ENCODE measurements at regions not wholly inside any gene's neighbourhood (a gene's known extent, or its start where the extent isn't known, plus 50 kb on each side); places are given as distances from the start of the nearest gene placed in this dataset.

DNA sequence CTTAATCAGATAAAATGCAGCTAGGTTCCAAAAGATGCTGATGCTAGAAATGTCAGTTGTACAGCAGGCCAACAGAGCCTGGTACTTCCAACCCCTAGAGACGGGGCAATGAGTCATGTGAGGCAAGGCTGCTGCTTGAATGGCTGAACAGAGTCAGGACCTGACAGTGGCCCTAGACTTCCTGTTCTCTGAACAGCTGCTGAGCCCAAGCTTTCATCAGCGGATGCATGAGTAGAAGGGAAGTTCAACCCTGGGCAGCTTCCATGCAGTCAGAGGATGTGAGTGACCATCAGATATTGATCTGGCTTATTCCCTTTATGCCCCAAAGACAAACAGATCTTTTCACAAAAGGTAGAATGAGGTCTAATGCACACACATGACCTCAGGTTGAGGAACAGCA, 282.9 kb upstream of the COL8A1 start:
- Histone ChIP-seq H3K36me3 (ENCODE audit: insufficient read depth, low read length) (no peaks in the 10 kb centered on the region), H3K27me3 (ENCODE audit: insufficient read depth, low read length) (no peaks in the 10 kb centered on the region), H3K9me3 (ENCODE audit: low read depth, low read length) (no peaks in the 10 kb centered on the region), H3K79me2 (ENCODE audit: insufficient read depth, low read length) (no peaks in the 10 kb centered on the region), H3K27ac (ENCODE audit: low read depth, low read length) (no peak overlapping the region), H3K4me2 (ENCODE audit: insufficient read depth, low read length) (no peak overlapping the region), H3K4me3 (ENCODE audit: insufficient read depth, low read length) (no peak overlapping the region), H2AFZ (ENCODE audit: low read length) (no peak overlapping the region), H4K20me1 (ENCODE audit: insufficient read depth, low read length) (no peaks in the 10 kb centered on the region), H3K4me1 (ENCODE audit: insufficient read depth, low read length) (no peaks in the 10 kb centered on the region)
- TF ChIP-seq, protein P1, sequence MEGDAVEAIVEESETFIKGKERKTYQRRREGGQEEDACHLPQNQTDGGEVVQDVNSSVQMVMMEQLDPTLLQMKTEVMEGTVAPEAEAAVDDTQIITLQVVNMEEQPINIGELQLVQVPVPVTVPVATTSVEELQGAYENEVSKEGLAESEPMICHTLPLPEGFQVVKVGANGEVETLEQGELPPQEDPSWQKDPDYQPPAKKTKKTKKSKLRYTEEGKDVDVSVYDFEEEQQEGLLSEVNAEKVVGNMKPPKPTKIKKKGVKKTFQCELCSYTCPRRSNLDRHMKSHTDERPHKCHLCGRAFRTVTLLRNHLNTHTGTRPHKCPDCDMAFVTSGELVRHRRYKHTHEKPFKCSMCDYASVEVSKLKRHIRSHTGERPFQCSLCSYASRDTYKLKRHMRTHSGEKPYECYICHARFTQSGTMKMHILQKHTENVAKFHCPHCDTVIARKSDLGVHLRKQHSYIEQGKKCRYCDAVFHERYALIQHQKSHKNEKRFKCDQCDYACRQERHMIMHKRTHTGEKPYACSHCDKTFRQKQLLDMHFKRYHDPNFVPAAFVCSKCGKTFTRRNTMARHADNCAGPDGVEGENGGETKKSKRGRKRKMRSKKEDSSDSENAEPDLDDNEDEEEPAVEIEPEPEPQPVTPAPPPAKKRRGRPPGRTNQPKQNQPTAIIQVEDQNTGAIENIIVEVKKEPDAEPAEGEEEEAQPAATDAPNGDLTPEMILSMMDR (IDR thresholded peaks at IDR 0.05; ENCODE audit: extremely low read depth, low read depth, low read length): no peak
- no peak for DNase-seq (ENCODE audit: insufficient read length, low spot score, missing footprints)

DNA sequence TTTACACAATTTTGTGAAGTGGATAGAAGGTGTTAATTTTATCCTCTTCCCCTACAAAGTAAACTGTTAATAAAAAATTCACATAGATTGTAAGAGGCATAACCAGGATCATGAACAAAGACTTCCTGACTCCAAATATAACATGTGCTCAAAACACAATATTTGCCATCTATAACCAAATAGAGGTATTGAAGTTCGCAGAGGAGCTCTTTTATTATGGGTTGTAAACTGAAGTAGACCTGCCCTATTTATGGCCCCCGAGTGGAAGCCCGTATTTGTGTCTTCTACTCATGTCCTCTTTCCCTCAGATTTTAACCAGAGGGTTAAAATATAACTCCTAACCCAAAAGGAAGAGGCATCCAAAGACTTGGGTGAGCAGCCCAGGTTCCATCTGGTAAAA, 285.6 kb upstream of the COL8A1 start:
- no peaks in the 10 kb centered on the region for H3K36me3 ChIP-seq (ENCODE audit: insufficient read depth, low read length)
- H3K79me2 ChIP-seq (ENCODE audit: insufficient read depth, low read length): no peaks in the 10 kb centered on the region
- no peaks in the 10 kb centered on the region for H4K20me1 ChIP-seq (ENCODE audit: insufficient read depth, low read length)
- no peak overlapping the region for H3K4me2 ChIP-seq (ENCODE audit: insufficient read depth, low read length)
- H3K27me3 ChIP-seq (ENCODE audit: insufficient read depth, low read length): no peaks in the 10 kb centered on the region
- H2AFZ ChIP-seq (ENCODE audit: low read length): no peak overlapping the region
- no peaks in the 10 kb centered on the region for H3K9me3 ChIP-seq (ENCODE audit: low read depth, low read length)
- no peak for DNase-seq (ENCODE audit: insufficient read length, low spot score, missing footprints)
- H3K4me1 ChIP-seq (ENCODE audit: insufficient read depth, low read length): no peaks in the 10 kb centered on the region
- no peak overlapping the region for H3K27ac ChIP-seq (ENCODE audit: low read depth, low read length)
- no peak overlapping the region for H3K4me3 ChIP-seq (ENCODE audit: insufficient read depth, low read length)
- TF ChIP-seq, protein P1 (IDR thresholded peaks at IDR 0.05; ENCODE audit: extremely low read depth, low read depth, low read length): no peak

DNA sequence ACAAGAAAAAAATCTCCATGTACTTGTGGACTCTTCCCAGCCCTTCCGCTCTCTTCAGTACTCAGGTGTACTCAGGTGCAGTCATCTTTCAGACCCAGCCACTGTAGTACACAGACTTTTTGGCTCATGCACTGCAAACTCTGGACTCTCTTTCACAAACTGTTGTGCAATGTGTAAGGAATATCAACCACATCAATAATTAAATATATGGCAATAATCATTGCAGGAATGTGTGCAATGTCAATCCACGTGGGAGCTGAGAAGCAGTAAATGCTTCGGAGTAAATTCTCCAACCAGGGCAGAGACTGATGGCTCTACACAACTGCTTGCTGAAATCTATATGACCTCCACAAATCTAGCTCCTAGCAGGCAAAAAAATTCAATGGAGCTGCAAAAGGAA, 287.3 kb upstream of the COL8A1 start:
- no peaks in the 10 kb centered on the region for H4K20me1 ChIP-seq (ENCODE audit: insufficient read depth, low read length)
- no peak overlapping the region for H3K4me2 ChIP-seq (ENCODE audit: insufficient read depth, low read length)
- no peak overlapping the region for H2AFZ ChIP-seq (ENCODE audit: low read length)
- no peaks in the 10 kb centered on the region for H3K36me3 ChIP-seq (ENCODE audit: insufficient read depth, low read length)
- no peaks in the 10 kb centered on the region for H3K4me1 ChIP-seq (ENCODE audit: insufficient read depth, low read length)
- no peak for DNase-seq (ENCODE audit: insufficient read length, low spot score, missing footprints)
- no peaks in the 10 kb centered on the region for H3K27me3 ChIP-seq (ENCODE audit: insufficient read depth, low read length)
- TF ChIP-seq, protein P1 (IDR thresholded peaks at IDR 0.05; ENCODE audit: extremely low read depth, low read depth, low read length): no peak
- no peaks in the 10 kb centered on the region for H3K9me3 ChIP-seq (ENCODE audit: low read depth, low read length)
- H3K4me3 ChIP-seq (ENCODE audit: insufficient read depth, low read length): no peak overlapping the region
- no peaks in the 10 kb centered on the region for H3K79me2 ChIP-seq (ENCODE audit: insufficient read depth, low read length)
- H3K27ac ChIP-seq (ENCODE audit: low read depth, low read length): no peak overlapping the region

DNA sequence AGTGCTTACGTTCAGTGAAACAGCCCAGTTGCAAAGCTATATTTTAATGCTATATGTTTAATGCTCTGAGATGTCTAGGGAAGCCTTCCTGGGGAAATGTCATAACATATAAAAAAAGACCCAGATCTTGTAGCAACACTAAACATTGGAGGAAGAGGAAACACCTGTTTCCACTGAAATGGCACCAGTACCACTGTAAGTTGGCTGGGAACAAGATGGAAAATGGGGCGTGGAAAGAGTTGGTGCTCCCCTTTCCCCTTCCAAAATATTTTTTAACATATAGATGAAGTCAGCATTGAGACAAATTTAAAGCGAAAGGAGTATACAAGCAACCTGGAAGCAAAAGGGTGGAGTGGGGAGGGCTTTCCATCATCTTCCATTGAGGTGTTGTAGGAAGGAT, 289.9 kb upstream of the COL8A1 start:
- H3K27ac ChIP-seq (ENCODE audit: low read depth, low read length): no peak overlapping the region
- no peak overlapping the region for H3K4me3 ChIP-seq (ENCODE audit: insufficient read depth, low read length)
- no peaks in the 10 kb centered on the region for H4K20me1 ChIP-seq (ENCODE audit: insufficient read depth, low read length)
- no peak overlapping the region for H2AFZ ChIP-seq (ENCODE audit: low read length)
- no peaks in the 10 kb centered on the region for H3K36me3 ChIP-seq (ENCODE audit: insufficient read depth, low read length)
- no peaks in the 10 kb centered on the region for H3K4me1 ChIP-seq (ENCODE audit: insufficient read depth, low read length)
- no peak for DNase-seq (ENCODE audit: insufficient read length, low spot score, missing footprints)
- H3K27me3 ChIP-seq (ENCODE audit: insufficient read depth, low read length): no peaks in the 10 kb centered on the region
- no peak overlapping the region for H3K4me2 ChIP-seq (ENCODE audit: insufficient read depth, low read length)
- no peaks in the 10 kb centered on the region for H3K79me2 ChIP-seq (ENCODE audit: insufficient read depth, low read length)
- TF ChIP-seq, protein P1 (IDR thresholded peaks at IDR 0.05; ENCODE audit: extremely low read depth, low read depth, low read length): no peak
- H3K9me3 ChIP-seq (ENCODE audit: low read depth, low read length): no peaks in the 10 kb centered on the region

Data from osteoblast (primary cell).